H1 (cell line): ENCODE measurements at regions not wholly inside any gene's neighbourhood (a gene's known extent, or its start where the extent isn't known, plus 50 kb on each side); places are given as distances from the start of the nearest gene placed in this dataset.

Experiments
- CTCF ChIA-PET: fragments of 300-600 bp; sonication (Branson Sonifier 250); formaldehyde crosslinking; loops from one replicate; lab custom pipeline; 2021; ENCODE audit not compliant: partially characterized antibody; lab: Charles Lee
- POLR2A ChIA-PET: fragments of 300-600 bp; sonication (Branson Sonifier 250); formaldehyde crosslinking; loops from one replicate; lab custom pipeline; 2021; ENCODE audit warnings: inconsistent platforms; ENCODE audit not compliant: partially characterized antibody; lab: Charles Lee
- DNase-seq, 2 experiments: peaks; one replicate each; pipeline versions ENCODE4 v3.0.0 to v3.0.0-alpha.2; 2010 to 2022; ENCODE audit warnings: low spot score in 2 of 2, low read depth in 1 of 2, mixed read lengths in 1 of 2
- FAIRE-seq: peaks from 2 replicates; lab custom pipeline; 2011; peaks lifted over from hg19 to GRCh38; lab: Jason Lieb, UNC
- H2AFZ ChIP-seq: 2 replicates; pipeline ENCODE4 v1.8.1; 2012; ENCODE audit warnings: low read length, inconsistent platforms
- H2AK5ac ChIP-seq: 2 replicates; pipeline ENCODE4 v1.6.1; 2013; ENCODE audit warnings: low read depth, low read length
- H2BK120ac ChIP-seq: replicated peaks from 2 replicates; pipeline ENCODE3; 2013; ENCODE audit warnings: low read depth, low read length, inconsistent platforms
- H2BK12ac ChIP-seq: 2 replicates; pipeline ENCODE4 v1.6.1; 2013; ENCODE audit warnings: low read depth, low read length
- H2BK15ac ChIP-seq: 2 replicates; pipeline ENCODE4 v1.6.1; 2013; ENCODE audit warnings: low read length
- H2BK20ac ChIP-seq: 2 replicates; pipeline ENCODE4 v1.6.1; 2013; ENCODE audit warnings: low read length
- H2BK5ac ChIP-seq: 2 replicates; pipeline ENCODE4 v1.6.1; 2013; ENCODE audit warnings: low read depth, low read length
- H3K14ac ChIP-seq: 2 replicates; pipeline ENCODE4 v1.6.1; 2013; ENCODE audit warnings: inconsistent platforms; ENCODE audit not compliant: insufficient read length
- H3K18ac ChIP-seq: 2 replicates; pipeline ENCODE4 v1.6.1; 2013; ENCODE audit warnings: low read length; ENCODE audit errors: extremely low read depth
- H3K23ac ChIP-seq: 2 replicates; pipeline ENCODE4 v1.6.1; 2013; ENCODE audit warnings: inconsistent platforms; ENCODE audit not compliant: insufficient read length
- H3K23me2 ChIP-seq: 2 replicates; pipeline ENCODE4 v1.6.1; 2013; ENCODE audit warnings: low read depth, low read length
- H3K27ac ChIP-seq: 2 replicates; pipeline ENCODE4 v1.6.1; 2011; ENCODE audit warnings: low read depth, low read length, inconsistent platforms
- H3K27me3 ChIP-seq, 4 experiments: replicated peaks in 1 of 4; 1 replicate in 1 of 4; 2 replicates in 3 of 4; pipeline versions ENCODE4 v1.6.1 to v1.8.1; 2011 to 2013; ENCODE audit warnings: low read length in 3 of 4, mild to moderate bottlenecking in 3 of 4, inconsistent platforms in 2 of 4, mixed read lengths in 2 of 4, moderate library complexity in 1 of 4; ENCODE audit not compliant: control insufficient read depth in 3 of 4, insufficient read depth in 3 of 4; ENCODE audit errors: extremely low read depth in 1 of 4
- H3K36me3 ChIP-seq, 4 experiments: 2 replicates each; pipeline versions ENCODE4 v1.6.1 to v1.8.1; 2011 to 2013; ENCODE audit warnings: mild to moderate bottlenecking in 4 of 4, low read length in 3 of 4, moderate library complexity in 2 of 4, control low read depth in 1 of 4, inconsistent platforms in 1 of 4; ENCODE audit not compliant: insufficient read depth in 4 of 4, control insufficient read depth in 2 of 4
- H3K4ac ChIP-seq: replicated peaks from 2 replicates; pipeline ENCODE3; 2013; ENCODE audit warnings: low read length, low read depth, mixed read lengths, inconsistent platforms; ENCODE audit not compliant: insufficient read length
- H3K4me1 ChIP-seq, 4 experiments: replicated peaks in 1 of 4; 1 replicate in 1 of 4; 2 replicates in 3 of 4; pipeline versions ENCODE4 v1.6.1 to v1.8.1; 2011 to 2013; ENCODE audit warnings: low read length in 3 of 4, inconsistent platforms in 2 of 4, mixed read lengths in 1 of 4; ENCODE audit not compliant: insufficient read depth in 4 of 4, control insufficient read depth in 3 of 4
- H3K4me2 ChIP-seq, 2 experiments: 2 replicates each; pipeline versions ENCODE4 v1.6.1 to v1.8.1; 2011 to 2013; ENCODE audit warnings: low read depth in 2 of 2, low read length in 2 of 2, control low read depth in 1 of 2, inconsistent platforms in 1 of 2, mild to moderate bottlenecking in 1 of 2; ENCODE audit not compliant: insufficient read depth in 1 of 2
- H3K4me3 ChIP-seq, 4 experiments: fragments of 200-600, 300-600 bp in 1 of 4; sonication (generic), shearing (Covaris generic), sonication (Bioruptor Twin) in 1 of 4; 2 replicates each; pipeline versions ENCODE4 v1.5.1 to v1.8.1; 2011 to 2016; ENCODE audit warnings: low read length in 4 of 4, low read depth in 3 of 4, control low read depth in 2 of 4, inconsistent platforms in 2 of 4, mild to moderate bottlenecking in 2 of 4, mixed read lengths in 1 of 4, moderate library complexity in 1 of 4; ENCODE audit not compliant: insufficient read depth in 2 of 4; ENCODE audit errors: extremely low read depth in 1 of 4
- H3K56ac ChIP-seq: replicated peaks from 2 replicates; pipeline ENCODE3; 2013; ENCODE audit warnings: low read depth, mild to moderate bottlenecking, mixed read lengths, low read length, inconsistent platforms; ENCODE audit not compliant: insufficient read length
- H3K79me1 ChIP-seq: 2 replicates; pipeline ENCODE4 v1.6.1; 2013; ENCODE audit warnings: low read depth, low read length, control low read depth
- H3K79me2 ChIP-seq, 2 experiments: 2 replicates each; pipeline versions ENCODE4 v1.6.1 to v1.8.1; 2012 to 2013; ENCODE audit warnings: low read length in 2 of 2, mild to moderate bottlenecking in 2 of 2, inconsistent platforms in 1 of 2; ENCODE audit not compliant: insufficient read depth in 2 of 2, control insufficient read depth in 1 of 2
- H3K9ac ChIP-seq, 4 experiments: replicated peaks in 1 of 4; 1 replicate in 1 of 4; 2 replicates in 3 of 4; pipeline versions ENCODE4 v1.6.1 to v1.8.1; 2011 to 2013; ENCODE audit warnings: low read depth in 3 of 4, low read length in 3 of 4, control low read depth in 2 of 4, mild to moderate bottlenecking in 2 of 4, moderate library complexity in 2 of 4, inconsistent platforms in 1 of 4; ENCODE audit errors: extremely low read depth in 1 of 4
- H3K9me3 ChIP-seq, 2 experiments: 2 replicates each; pipeline versions ENCODE4 v1.6.1 to v1.8.1; 2012 to 2013; ENCODE audit warnings: mild to moderate bottlenecking in 2 of 2, moderate library complexity in 2 of 2, control low read depth in 1 of 2, inconsistent platforms in 1 of 2, low read depth in 1 of 2, low read length in 1 of 2, mixed read lengths in 1 of 2; ENCODE audit not compliant: insufficient read depth in 2 of 2
- H4K20me1 ChIP-seq, 2 experiments: replicated peaks in 1 of 2; 2 replicates each; pipeline versions ENCODE3 to v1.8.1; 2011 to 2013; ENCODE audit warnings: inconsistent platforms in 2 of 2, low read length in 2 of 2, mild to moderate bottlenecking in 1 of 2; ENCODE audit not compliant: insufficient read depth in 2 of 2, control insufficient read depth in 1 of 2
- H4K5ac ChIP-seq: 2 replicates; pipeline ENCODE4 v1.6.1; 2013; ENCODE audit warnings: low read length, low read depth, mixed read lengths, inconsistent platforms; ENCODE audit not compliant: insufficient read length
- H4K8ac ChIP-seq: 2 replicates; pipeline ENCODE4 v1.8.0; 2013; ENCODE audit warnings: mild to moderate bottlenecking, moderate library complexity, low read length, inconsistent platforms; ENCODE audit not compliant: insufficient read depth; ENCODE audit errors: extremely low read depth
- H4K91ac ChIP-seq: replicated peaks from 2 replicates; pipeline ENCODE3; 2013; ENCODE audit warnings: low read length, mixed read lengths, inconsistent platforms; ENCODE audit not compliant: insufficient read length
- ATF2 ChIP-seq: IDR thresholded peaks from 2 replicates; pipeline ENCODE4 v1.6.1; 2012; ENCODE audit warnings: low read length, inconsistent platforms
- BCL11A ChIP-seq, 2 experiments: IDR thresholded peaks; one replicate each; pipeline ENCODE4 v1.6.1; 2011; ENCODE audit warnings: low read depth in 2 of 2, low read length in 2 of 2, mild to moderate bottlenecking in 2 of 2
- CBX8 ChIP-seq: fragments of 300-800, 300-1000 bp; sonication (generic); IDR thresholded peaks from 2 replicates; pipeline ENCODE4 v1.7.1; 2016; ENCODE audit warnings: low read depth, low read length, borderline replicate concordance
- EZH2 ChIP-seq: fragments of 200-600 bp; sonication (generic); IDR thresholded peaks from 2 replicates; pipeline ENCODE4 v1.7.1; 2012; ENCODE audit warnings: low read depth, mild to moderate bottlenecking, moderate library complexity, low read length, inconsistent platforms; ENCODE audit not compliant: severe bottlenecking
- GTF2F1 ChIP-seq: IDR thresholded peaks from 2 replicates; pipeline ENCODE4 v1.6.1; 2012; ENCODE audit warnings: low read depth, low read length, improper control_type of control experiment, borderline replicate concordance
- HDAC2 ChIP-seq, 2 experiments: fragments of 300-600 bp in 1 of 2; sonication (generic) in 1 of 2; IDR thresholded peaks; 2 replicates each; pipeline ENCODE4 v1.6.1; 2011 to 2012; ENCODE audit warnings: low read depth in 2 of 2, low read length in 2 of 2, mild to moderate bottlenecking in 2 of 2, moderate library complexity in 2 of 2, borderline replicate concordance in 1 of 2, inconsistent platforms in 1 of 2
- JUN ChIP-seq: IDR thresholded peaks from 2 replicates; pipeline ENCODE4 v1.6.1; 2011; ENCODE audit warnings: low read depth, mild to moderate bottlenecking, improper control_type of control experiment, low read length
- POLR2AphosphoS5 ChIP-seq: IDR thresholded peaks from 2 replicates; pipeline ENCODE4 v1.6.1; 2011; ENCODE audit warnings: low read depth, low read length
- RAD21 ChIP-seq, 2 experiments: IDR thresholded peaks in 1 of 2; conservative IDR thresholded peaks in 1 of 2; 2 replicates each; pipeline ENCODE4 v1.6.1; 2011; ENCODE audit warnings: low read depth in 2 of 2, low read length in 2 of 2, improper control_type of control experiment in 1 of 2, inconsistent platforms in 1 of 2, mild to moderate bottlenecking in 1 of 2, moderate library complexity in 1 of 2
- SRF ChIP-seq: IDR thresholded peaks from 2 replicates; pipeline ENCODE4 v1.6.1; 2011; ENCODE audit warnings: mild to moderate bottlenecking, low read depth, low read length, moderate library complexity
- TAF7 ChIP-seq: optimal IDR thresholded peaks from 2 replicates; pipeline ENCODE3; 2011; ENCODE audit warnings: low read depth, mild to moderate bottlenecking, inconsistent platforms, low read length, moderate library complexity, borderline replicate concordance
- WGBS, 2 experiments: shearing (Covaris generic) in 1 of 2; methylation state at CpG; one replicate each; pipeline versions ENCODE4 v1.1.6 to v1.1.7; 2013 to 2015; ENCODE audit warnings: low lambda C conversion rate in 2 of 2, mixed read lengths in 2 of 2, inconsistent platforms in 1 of 2, low coverage in 1 of 2, missing lambda C conversion rate in 1 of 2; ENCODE audit not compliant: insufficient replicate concordance in 2 of 2, insufficient coverage in 1 of 2, insufficient read length in 1 of 2; ENCODE audit errors: extremely low coverage in 1 of 2, missing lambda C conversion rate in 1 of 2; 5-methylcytosine and 5-hydroxymethylcytosine counted together

- Histone ChIP-seq H3K4me2 (no peak overlapping the region), H2BK5ac (no peak overlapping the region)
- 93% methylated on average over 32 of the region's 39 CpGs; no CpG with 5 or more reads in 1 of the 2 experiments for WGBS, 2 experiments
- TF ChIP-seq BCL11A (IDR thresholded peaks at IDR 0.05; ENCODE audit: low read depth in 2 of 2, low read length in 2 of 2) (no peak), SRF (no peak), CBX8 (no peak), JUN (no peak), POLR2AphosphoS5 (no peak), ATF2 (no peak), HDAC2 (IDR thresholded peaks at IDR 0.05; ENCODE audit: borderline replicate concordance in 1 of 2, low read depth in 2 of 2, low read length in 2 of 2) (no peak), TAF7 (no peak), RAD21 (IDR thresholded peaks at IDR 0.05 in 1 of 2, conservative IDR thresholded peaks at IDR 0.05 in 1 of 2; ENCODE audit: low read depth in 2 of 2, low read length in 2 of 2) (no peak), EZH2 (no peak), GTF2F1 (no peak)
These were observed 334.1 kb downstream of the ALG10 start for GRCh38 chr12:34356233-34356987.

More at GRCh38 chr12:34356233-34356987, 334.1 kb downstream of the ALG10 start:
- Histone ChIP-seq H2BK20ac (no peak overlapping the region), H2BK12ac (no peak overlapping the region), H4K91ac (no peak overlapping the region), H4K8ac (no peak overlapping the region; the same call in 1 of the 2 replicates), H3K56ac (no peak overlapping the region), H2BK120ac (no peak overlapping the region), H3K23me2 (no peaks in the 10 kb centered on the region), H3K4me1 (no peaks in the 10 kb centered on the region), H3K4ac (no peak overlapping the region), H3K9ac (no peak overlapping the region), H3K4me3 (no peak overlapping the region), H3K79me2 (no peaks in the 10 kb centered on the region), H3K27ac (no peak overlapping the region), H4K20me1 (no peaks in the 10 kb centered on the region), H4K5ac (no peak overlapping the region), H2BK15ac (no peak overlapping the region), H3K79me1 (no peaks in the 10 kb centered on the region), H3K27me3 (no peaks in the 10 kb centered on the region), H2AFZ (no peak overlapping the region), H2AK5ac (no peak overlapping the region), H3K9me3 (peaks cover 76 to 100% of the 10 kb centered on the region in 2 experiments), H3K36me3 (no peaks in the 10 kb centered on the region), H3K14ac (no peak overlapping the region), H3K23ac (no peak overlapping the region), H3K18ac (no peak overlapping the region)
- FAIRE-seq (no peak), DNase-seq (no peak)
- CTCF ChIA-PET, result no interaction called here
- POLR2A ChIA-PET, result no interaction called here
